Mesothelial cell of epicardium (in vitro differentiated cells): ENCODE measurements at regions not wholly inside any gene's neighbourhood (a gene's known extent, or its start where the extent isn't known, plus 50 kb on each side); places are given as distances from the start of the nearest gene placed in this dataset.
"Not testable (repeated sequence)": the region's sequence is repeated elsewhere in the genome, so short reads cannot be mapped to it uniquely, and the experiment has no call there.

Source experiments
- DNase-seq, 2 experiments: peaks; one replicate each; pipeline ENCODE4 v3.0.0; 2021; ENCODE audit warnings: low spot score in 2 of 2; ENCODE audit not compliant: unreplicated experiment in 2 of 2
- H3K27ac Mint-ChIP-seq: 2 replicates; pipeline ENCODE4 v1.8.0; 2021; ENCODE audit warnings: mixed read lengths
- H3K27me3 Mint-ChIP-seq: 2 replicates; pipeline ENCODE4 v1.8.0; 2021; ENCODE audit warnings: low read depth, mixed read lengths
- H3K36me3 Mint-ChIP-seq: 2 replicates; pipeline ENCODE4 v1.8.0; 2021; ENCODE audit warnings: mixed read lengths
- H3K4me1 Mint-ChIP-seq: 2 replicates; pipeline ENCODE4 v1.8.0; 2021; ENCODE audit warnings: mixed read lengths
- H3K4me3 Mint-ChIP-seq: 2 replicates; pipeline ENCODE4 v1.8.0; 2021; ENCODE audit warnings: mild to moderate bottlenecking, moderate library complexity, mixed read lengths
- H3K9me3 Mint-ChIP-seq: 2 replicates; pipeline ENCODE4 v1.8.0; 2021; ENCODE audit warnings: mixed read lengths
- CTCF ChIP-seq: fragments of 200-600 bp; sonication (generic); IDR thresholded peaks from one replicate; pipeline ENCODE4 v1.5.0; 2021; ENCODE audit warnings: antibody characterized with exemption; ENCODE audit not compliant: unreplicated experiment

- Mint-ChIP-seq H3K4me3 (no peak overlapping the region), H3K36me3 (no peaks in the 10 kb centered on the region), H3K27me3 (no peaks in the 10 kb centered on the region), H3K9me3 (no peaks in the 10 kb centered on the region), H3K27ac (peak overlapping the region; percentile 43), H3K4me1 (peaks cover 33% of the 10 kb centered on the region)
- no peak for TF ChIP-seq CTCF
- DNase-seq, result no peak
Observed at GRCh38 chr5:142402752-142403318, 78.0 kb upstream of the SPRY4 start.

- Mint-ChIP-seq H3K4me3 (no peak overlapping the region), H3K9me3 (peaks cover 22% of the 10 kb centered on the region), H3K4me1 (peaks cover 33% of the 10 kb centered on the region), H3K27me3 (no peaks in the 10 kb centered on the region), H3K27ac (peak overlapping the region; percentile 41), H3K36me3 (peaks cover 13% of the 10 kb centered on the region)
- TF ChIP-seq CTCF, result no peak
- DNase-seq, result no peak
Observed at GRCh38 chr5:142400415-142400814, 75.6 kb upstream of the SPRY4 start.

GRCh38 chr5:142399891-142400290 is 75.1 kb upstream of the SPRY4 start:
- Mint-ChIP-seq H3K4me1 (peaks cover 29% of the 10 kb centered on the region), H3K4me3 (no peak overlapping the region), H3K9me3 (peaks cover 27% of the 10 kb centered on the region), H3K27ac (no peak overlapping the region), H3K27me3 (no peaks in the 10 kb centered on the region), H3K36me3 (peaks cover 17% of the 10 kb centered on the region)
- no peak for DNase-seq
- TF ChIP-seq CTCF, result no peak

- H3K27ac Mint-ChIP-seq, result no peak overlapping the region
Observed at GRCh38 chr5:142398730-142399055, 73.9 kb upstream of the SPRY4 start.

DNA sequence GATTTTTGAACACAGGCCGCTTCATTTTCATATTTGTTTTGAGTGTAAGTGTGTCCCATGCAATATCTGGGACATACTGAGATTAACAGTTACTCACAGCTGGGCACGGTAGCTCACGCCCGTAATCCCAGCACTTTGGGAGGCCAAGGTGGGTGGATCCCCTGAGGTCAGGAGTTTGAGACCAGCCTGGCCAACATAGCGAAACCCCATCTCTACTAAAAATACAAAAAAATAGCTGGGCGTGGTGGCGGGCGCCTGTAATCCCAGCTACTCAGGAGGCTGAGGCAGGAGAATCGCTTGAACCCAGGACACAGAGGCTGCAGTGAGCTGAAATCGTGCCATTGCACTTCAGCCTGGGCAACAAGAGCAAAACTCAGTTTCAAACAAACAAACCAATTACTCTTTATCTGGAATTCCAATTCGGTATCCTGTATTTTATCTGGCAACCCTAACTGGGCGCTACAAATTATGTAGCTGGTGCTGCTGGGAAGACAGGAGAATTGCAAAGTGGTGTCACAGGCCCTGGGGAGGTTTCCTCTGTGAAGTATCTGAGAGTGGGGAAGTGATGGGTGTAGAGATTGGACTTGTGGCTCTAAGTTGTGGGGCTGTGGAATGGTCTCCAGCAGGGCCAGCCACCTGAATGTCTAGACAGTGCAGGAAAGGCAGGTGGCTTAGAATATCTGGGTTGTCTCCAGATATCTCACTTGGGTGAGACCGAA is 73.3 kb upstream of the SPRY4 start:
- not testable (repeated sequence) for H3K27me3 Mint-ChIP-seq, H3K4me3 Mint-ChIP-seq, H3K27ac Mint-ChIP-seq, DNase-seq
- Mint-ChIP-seq H3K36me3 (peaks cover 17% of the 10 kb centered on the region), H3K9me3 (peaks cover 27% of the 10 kb centered on the region), H3K4me1 (peaks cover 15% of the 10 kb centered on the region)

More at GRCh38 chr5:142398730-142399055, 73.9 kb upstream of the SPRY4 start:
- H3K27me3 Mint-ChIP-seq, result no peaks in the 10 kb centered on the region
- peaks cover 27% of the 10 kb centered on the region for H3K9me3 Mint-ChIP-seq
- H3K36me3 Mint-ChIP-seq, result peaks cover 17% of the 10 kb centered on the region
- H3K4me1 Mint-ChIP-seq, result peaks cover 17% of the 10 kb centered on the region
- no peak for TF ChIP-seq CTCF
- H3K4me3 Mint-ChIP-seq, result no peak overlapping the region
- DNase-seq, result no peak

GRCh38 chr5:142397178-142397577 is 72.4 kb upstream of the SPRY4 start:
- TF ChIP-seq CTCF, result no peak
- peaks cover 13% of the 10 kb centered on the region for H3K4me1 Mint-ChIP-seq
- no peak overlapping the region for H3K4me3 Mint-ChIP-seq
- H3K36me3 Mint-ChIP-seq, result peaks cover 17% of the 10 kb centered on the region
- no peak for DNase-seq
- H3K27ac Mint-ChIP-seq, result no peak overlapping the region
- H3K9me3 Mint-ChIP-seq, result peaks cover 27% of the 10 kb centered on the region
- H3K27me3 Mint-ChIP-seq, result no peaks in the 10 kb centered on the region
